GM12878 (cell line): ENCODE measurements at regions not wholly inside any gene's neighbourhood (a gene's known extent, or its start where the extent isn't known, plus 50 kb on each side); places are given as distances from the start of the nearest gene placed in this dataset.

Experiments
- ASH2L ChIP-seq: fragments of 300-600, 200-600 bp; sonication (generic); IDR thresholded peaks from 2 replicates; pipeline ENCODE4 v1.6.1; 2017; ENCODE audit warnings: low read depth, mild to moderate bottlenecking, borderline replicate concordance
- BHLHE40 ChIP-seq, 2 experiments: fragments of 450-650 bp in 1 of 2; IDR thresholded peaks; 2 replicates each; pipeline ENCODE4 v1.6.1; 2011 to 2017; ENCODE audit warnings: low read depth in 2 of 2, borderline replicate concordance in 1 of 2, improper control_type of control experiment in 1 of 2, low read length in 1 of 2, mild to moderate bottlenecking in 1 of 2
- CEBPB ChIP-seq, 2 experiments: fragments of 150-350 bp in 1 of 2; IDR thresholded peaks; 2 replicates each; pipeline ENCODE4 v1.6.1; 2012 to 2014; ENCODE audit warnings: low read depth in 2 of 2, low read length in 2 of 2, borderline replicate concordance in 1 of 2, inconsistent platforms in 1 of 2
- GABPA ChIP-seq: IDR thresholded peaks from 2 replicates; pipeline ENCODE4 v1.6.1; 2014; ENCODE audit warnings: antibody characterized with exemption, low read depth, mild to moderate bottlenecking, inconsistent platforms
- IRF4 ChIP-seq: IDR thresholded peaks from 2 replicates; pipeline ENCODE4 v1.6.1; 2011; ENCODE audit warnings: low read depth, low read length
- JUNB ChIP-seq: IDR thresholded peaks from 2 replicates; pipeline ENCODE4 v1.6.1; 2016; ENCODE audit warnings: antibody characterized with exemption, mild to moderate bottlenecking
- MTA2 ChIP-seq: fragments of 450-650 bp; IDR thresholded peaks from 2 replicates; pipeline ENCODE4 v1.6.1; 2016; ENCODE audit warnings: low read depth, mild to moderate bottlenecking, moderate library complexity
- MYC ChIP-seq: IDR thresholded peaks from 2 replicates; pipeline ENCODE4 v1.6.1; 2011; ENCODE audit warnings: mild to moderate bottlenecking, low read length, moderate library complexity, inconsistent platforms; ENCODE audit not compliant: insufficient read depth, insufficient replicate concordance, insufficient read length, severe bottlenecking
- NFIC ChIP-seq: IDR thresholded peaks from 2 replicates; pipeline ENCODE4 v1.6.1; 2012; ENCODE audit warnings: low read depth, mild to moderate bottlenecking, inconsistent platforms, low read length, moderate library complexity
- PML ChIP-seq: IDR thresholded peaks from 2 replicates; pipeline ENCODE4 v1.6.1; 2012; ENCODE audit warnings: low read length, inconsistent platforms
- POLR2A ChIP-seq: IDR thresholded peaks from 2 replicates; pipeline ENCODE4 v1.6.1; 2011; ENCODE audit warnings: low read depth, mild to moderate bottlenecking, low read length
- POLR2AphosphoS2 ChIP-seq: IDR thresholded peaks from 2 replicates; pipeline ENCODE4 v1.6.1; 2011; ENCODE audit warnings: low read depth, mild to moderate bottlenecking, low read length, improper control_type of control experiment, moderate library complexity
- RFX5 ChIP-seq: IDR thresholded peaks from 2 replicates; pipeline ENCODE4 v1.6.1; 2011; ENCODE audit warnings: low read depth, low read length, improper control_type of control experiment
- SIN3A ChIP-seq: IDR thresholded peaks from 2 replicates; pipeline ENCODE4 v1.6.1; 2012; ENCODE audit warnings: low read depth, low read length, improper control_type of control experiment
- SIX5 ChIP-seq: IDR thresholded peaks from 2 replicates; pipeline ENCODE4 v1.6.1; 2011; ENCODE audit warnings: mild to moderate bottlenecking, low read depth, low read length, moderate library complexity; ENCODE audit not compliant: severe bottlenecking
- SMAD1 ChIP-seq: fragments of 450-650 bp; IDR thresholded peaks from 2 replicates; pipeline ENCODE4 v1.6.1; 2018; ENCODE audit warnings: mild to moderate bottlenecking, low read depth; ENCODE audit not compliant: partially characterized antibody
- SP1 ChIP-seq: IDR thresholded peaks from one replicate; pipeline ENCODE4 v1.6.1; 2011; ENCODE audit warnings: low read depth, low read length
- SREBF2 ChIP-seq: IDR thresholded peaks from 2 replicates; pipeline ENCODE4 v1.6.1; 2012; ENCODE audit warnings: mild to moderate bottlenecking, low read length
- YY1 ChIP-seq: IDR thresholded peaks from 2 replicates; pipeline ENCODE4 v1.6.1; 2011; ENCODE audit warnings: low read depth, mild to moderate bottlenecking, low read length
- ZNF274 ChIP-seq: IDR thresholded peaks from one replicate; pipeline ENCODE4 v1.8.0; 2011; ENCODE audit not compliant: insufficient read length, insufficient read depth
- TF ChIP-seq, protein P1 (sequence below): fragments of 450-650 bp; IDR thresholded peaks from 2 replicates; pipeline ENCODE4 v1.6.1; 2017; ENCODE audit warnings: mild to moderate bottlenecking, moderate library complexity
- TF ChIP-seq, protein P2 (sequence below): IDR thresholded peaks from 2 replicates; pipeline ENCODE4 v1.6.1; 2011; ENCODE audit warnings: borderline replicate concordance, low read depth, mild to moderate bottlenecking, moderate library complexity, mixed read lengths, low read length; ENCODE audit not compliant: insufficient read depth; ENCODE audit errors: extremely low read length
- TF ChIP-seq, protein P3 (sequence below): IDR thresholded peaks from 2 replicates; pipeline ENCODE4 v1.6.1; 2011; ENCODE audit warnings: low read depth, mild to moderate bottlenecking, low read length, moderate library complexity, borderline replicate concordance; ENCODE audit errors: extremely low read depth
- TF ChIP-seq, protein P4 (sequence below): IDR thresholded peaks from 2 replicates; pipeline ENCODE4 v1.6.1; 2011; ENCODE audit warnings: mild to moderate bottlenecking, low read depth, low read length, moderate library complexity; ENCODE audit not compliant: insufficient replicate concordance
- TF ChIP-seq, protein P5 (sequence below): IDR thresholded peaks from 2 replicates; pipeline ENCODE4 v1.6.1; 2012; ENCODE audit warnings: low read length, inconsistent platforms

DNA sequence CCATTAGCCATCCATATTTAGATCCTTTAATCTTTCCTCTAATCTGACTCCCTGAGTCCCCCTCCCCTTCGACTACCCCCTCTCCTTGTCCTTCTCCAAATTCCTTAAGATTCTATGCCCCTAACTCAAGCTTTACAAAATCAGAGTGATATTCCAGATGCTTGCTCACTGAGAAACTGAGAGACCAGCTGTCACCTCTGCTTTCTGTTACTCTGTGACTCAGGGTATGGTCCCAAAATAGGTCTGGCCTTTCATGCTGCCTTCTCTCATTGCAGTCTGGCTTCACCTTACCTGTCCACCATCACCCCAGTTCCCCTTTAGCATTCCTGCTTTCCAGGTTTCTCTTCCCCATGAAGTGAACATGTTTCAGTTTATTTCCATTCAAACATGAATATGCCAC is 383.3 kb upstream of the SLC30A5 start (continued):
- TF ChIP-seq YY1 (no peak), RFX5 (no peak), JUNB (peak; percentile 42; the same call in 1 of the 2 replicates), MYC (no peak), POLR2A (no peak), GABPA (no peak), ASH2L (no peak), NFIC (peak; percentile 40; the same call in 1 of the 2 replicates), POLR2AphosphoS2 (no peak), SIX5 (no peak), MTA2 (no peak), IRF4 (0 out of 2 replicates have a peak, but pooled peaks have one; percentile 29), ZNF274 (no peak), SREBF2 (no peak), SP1 (peak; percentile 41), SMAD1 (no peak), CEBPB (IDR thresholded peaks at IDR 0.05; ENCODE audit: borderline replicate concordance in 1 of 2, low read depth in 2 of 2, low read length in 2 of 2) (no peak), SIN3A (no peak), BHLHE40 (IDR thresholded peaks at IDR 0.05; ENCODE audit: borderline replicate concordance in 1 of 2, low read depth in 2 of 2, low read length in 1 of 2) (no peak), PML (no peak)
- TF ChIP-seq, protein P1, sequence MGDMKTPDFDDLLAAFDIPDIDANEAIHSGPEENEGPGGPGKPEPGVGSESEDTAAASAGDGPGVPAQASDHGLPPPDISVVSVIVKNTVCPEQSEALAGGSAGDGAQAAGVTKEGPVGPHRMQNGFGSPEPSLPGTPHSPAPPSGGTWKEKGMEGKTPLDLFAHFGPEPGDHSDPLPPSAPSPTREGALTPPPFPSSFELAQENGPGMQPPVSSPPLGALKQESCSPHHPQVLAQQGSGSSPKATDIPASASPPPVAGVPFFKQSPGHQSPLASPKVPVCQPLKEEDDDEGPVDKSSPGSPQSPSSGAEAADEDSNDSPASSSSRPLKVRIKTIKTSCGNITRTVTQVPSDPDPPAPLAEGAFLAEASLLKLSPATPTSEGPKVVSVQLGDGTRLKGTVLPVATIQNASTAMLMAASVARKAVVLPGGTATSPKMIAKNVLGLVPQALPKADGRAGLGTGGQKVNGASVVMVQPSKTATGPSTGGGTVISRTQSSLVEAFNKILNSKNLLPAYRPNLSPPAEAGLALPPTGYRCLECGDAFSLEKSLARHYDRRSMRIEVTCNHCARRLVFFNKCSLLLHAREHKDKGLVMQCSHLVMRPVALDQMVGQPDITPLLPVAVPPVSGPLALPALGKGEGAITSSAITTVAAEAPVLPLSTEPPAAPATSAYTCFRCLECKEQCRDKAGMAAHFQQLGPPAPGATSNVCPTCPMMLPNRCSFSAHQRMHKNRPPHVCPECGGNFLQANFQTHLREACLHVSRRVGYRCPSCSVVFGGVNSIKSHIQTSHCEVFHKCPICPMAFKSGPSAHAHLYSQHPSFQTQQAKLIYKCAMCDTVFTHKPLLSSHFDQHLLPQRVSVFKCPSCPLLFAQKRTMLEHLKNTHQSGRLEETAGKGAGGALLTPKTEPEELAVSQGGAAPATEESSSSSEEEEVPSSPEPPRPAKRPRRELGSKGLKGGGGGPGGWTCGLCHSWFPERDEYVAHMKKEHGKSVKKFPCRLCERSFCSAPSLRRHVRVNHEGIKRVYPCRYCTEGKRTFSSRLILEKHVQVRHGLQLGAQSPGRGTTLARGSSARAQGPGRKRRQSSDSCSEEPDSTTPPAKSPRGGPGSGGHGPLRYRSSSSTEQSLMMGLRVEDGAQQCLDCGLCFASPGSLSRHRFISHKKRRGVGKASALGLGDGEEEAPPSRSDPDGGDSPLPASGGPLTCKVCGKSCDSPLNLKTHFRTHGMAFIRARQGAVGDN, result no peak
- TF ChIP-seq, protein P2, sequence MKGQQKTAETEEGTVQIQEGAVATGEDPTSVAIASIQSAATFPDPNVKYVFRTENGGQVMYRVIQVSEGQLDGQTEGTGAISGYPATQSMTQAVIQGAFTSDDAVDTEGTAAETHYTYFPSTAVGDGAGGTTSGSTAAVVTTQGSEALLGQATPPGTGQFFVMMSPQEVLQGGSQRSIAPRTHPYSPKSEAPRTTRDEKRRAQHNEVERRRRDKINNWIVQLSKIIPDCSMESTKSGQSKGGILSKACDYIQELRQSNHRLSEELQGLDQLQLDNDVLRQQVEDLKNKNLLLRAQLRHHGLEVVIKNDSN, result no peak
- TF ChIP-seq, protein P3, sequence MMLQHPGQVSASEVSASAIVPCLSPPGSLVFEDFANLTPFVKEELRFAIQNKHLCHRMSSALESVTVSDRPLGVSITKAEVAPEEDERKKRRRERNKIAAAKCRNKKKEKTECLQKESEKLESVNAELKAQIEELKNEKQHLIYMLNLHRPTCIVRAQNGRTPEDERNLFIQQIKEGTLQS, result no peak
- TF ChIP-seq, protein P4, sequence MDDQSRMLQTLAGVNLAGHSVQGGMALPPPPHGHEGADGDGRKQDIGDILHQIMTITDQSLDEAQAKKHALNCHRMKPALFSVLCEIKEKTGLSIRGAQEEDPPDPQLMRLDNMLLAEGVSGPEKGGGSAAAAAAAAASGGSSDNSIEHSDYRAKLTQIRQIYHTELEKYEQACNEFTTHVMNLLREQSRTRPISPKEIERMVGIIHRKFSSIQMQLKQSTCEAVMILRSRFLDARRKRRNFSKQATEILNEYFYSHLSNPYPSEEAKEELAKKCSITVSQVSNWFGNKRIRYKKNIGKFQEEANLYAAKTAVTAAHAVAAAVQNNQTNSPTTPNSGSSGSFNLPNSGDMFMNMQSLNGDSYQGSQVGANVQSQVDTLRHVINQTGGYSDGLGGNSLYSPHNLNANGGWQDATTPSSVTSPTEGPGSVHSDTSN, result no peak
- TF ChIP-seq, protein P5, sequence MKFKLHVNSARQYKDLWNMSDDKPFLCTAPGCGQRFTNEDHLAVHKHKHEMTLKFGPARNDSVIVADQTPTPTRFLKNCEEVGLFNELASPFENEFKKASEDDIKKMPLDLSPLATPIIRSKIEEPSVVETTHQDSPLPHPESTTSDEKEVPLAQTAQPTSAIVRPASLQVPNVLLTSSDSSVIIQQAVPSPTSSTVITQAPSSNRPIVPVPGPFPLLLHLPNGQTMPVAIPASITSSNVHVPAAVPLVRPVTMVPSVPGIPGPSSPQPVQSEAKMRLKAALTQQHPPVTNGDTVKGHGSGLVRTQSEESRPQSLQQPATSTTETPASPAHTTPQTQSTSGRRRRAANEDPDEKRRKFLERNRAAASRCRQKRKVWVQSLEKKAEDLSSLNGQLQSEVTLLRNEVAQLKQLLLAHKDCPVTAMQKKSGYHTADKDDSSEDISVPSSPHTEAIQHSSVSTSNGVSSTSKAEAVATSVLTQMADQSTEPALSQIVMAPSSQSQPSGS, result no peak
